Right atrium auricular region (tissue), 2 donors: ENCODE measurements at regions not wholly inside any gene's neighbourhood (a gene's known extent, or its start where the extent isn't known, plus 50 kb on each side); places are given as distances from the start of the nearest gene placed in this dataset.

Source experiments
- DNase-seq: peaks from one replicate; pipeline ENCODE4 v3.0.0-alpha.2; 2019; ENCODE audit warnings: low spot score
- H3K27ac ChIP-seq, 2 donors: fragments of 200-600 bp; sonication (generic); 1 replicate in 1 of 2; 2 replicates in 1 of 2; pipeline ENCODE4 v1.5.1; 2016 to 2019
- H3K27me3 ChIP-seq, 2 donors: fragments of 200-600 bp; sonication (generic); one replicate each; pipeline versions ENCODE4 v1.5.1 to v1.6.0; 2017 to 2019
- H3K36me3 ChIP-seq: fragments of 200-600 bp; sonication (generic); one replicate; pipeline ENCODE4 v1.5.1; 2016
- H3K4me1 ChIP-seq, 2 donors: fragments of 200-600 bp; sonication (generic); one replicate each; pipeline versions ENCODE4 v1.5.1 to v1.6.0; 2017 to 2019
- H3K4me3 ChIP-seq, 2 donors: fragments of 200-600 bp; sonication (generic); 1 replicate in 1 of 2; 2 replicates in 1 of 2; pipeline ENCODE4 v1.5.1; 2017 to 2019; ENCODE audit warnings: mild to moderate bottlenecking in 1 of 2, moderate library complexity in 1 of 2
- H3K9me3 ChIP-seq, 2 donors: fragments of 200-600 bp; sonication (generic); one replicate each; pipeline ENCODE4 v1.5.1; 2019
- CTCF ChIP-seq, 2 donors: fragments of 200-600 bp; sonication (generic); IDR thresholded peaks; one replicate each; pipeline ENCODE4 v1.5.1; 2019; ENCODE audit warnings: antibody characterized with exemption in 2 of 2

- no peaks in the 10 kb centered on the region for H3K36me3 ChIP-seq
- no peaks in the 10 kb centered on the region for H3K27me3 ChIP-seq
These were observed 304.0 kb upstream of the PITX2 start for GRCh38 chr4:110926841-110927400.

GRCh38 chr4:110933341-110933740 lies 310.5 kb upstream of the PITX2 start:
- no peak for TF ChIP-seq CTCF (IDR thresholded peaks at IDR 0.05)
- Histone ChIP-seq H3K27me3 (no peaks in the 10 kb centered on the region), H3K36me3 (no peaks in the 10 kb centered on the region)

More at GRCh38 chr4:110926841-110927400, 304.0 kb upstream of the PITX2 start:
- TF ChIP-seq CTCF (IDR thresholded peaks at IDR 0.05): no peak
- H3K9me3 ChIP-seq: no peaks in the 10 kb centered on the region
- no peak overlapping the region for H3K27ac ChIP-seq
- H3K4me3 ChIP-seq: no peak overlapping the region
- H3K4me1 ChIP-seq: no peaks in the 10 kb centered on the region
- no peak for DNase-seq

GRCh38 chr4:110944501-110944900 lies 321.6 kb upstream of the PITX2 start:
- H3K9me3 ChIP-seq: no peaks in the 10 kb centered on the region
- H3K4me3 ChIP-seq: no peak overlapping the region
- DNase-seq: no peak
- TF ChIP-seq CTCF (IDR thresholded peaks at IDR 0.05): no peak
- no peaks in the 10 kb centered on the region for H3K27me3 ChIP-seq
- H3K36me3 ChIP-seq: no peaks in the 10 kb centered on the region
- no peaks in the 10 kb centered on the region for H3K4me1 ChIP-seq
- no peak overlapping the region for H3K27ac ChIP-seq

More at GRCh38 chr4:110933341-110933740, 310.5 kb upstream of the PITX2 start:
- Histone ChIP-seq H3K4me3 (no peak overlapping the region), H3K4me1 (no peaks in the 10 kb centered on the region), H3K9me3 (no peaks in the 10 kb centered on the region), H3K27ac (no peak overlapping the region)
- DNase-seq: no peak

- no peak for TF ChIP-seq CTCF (IDR thresholded peaks at IDR 0.05)
- Histone ChIP-seq H3K4me1 (no peaks in the 10 kb centered on the region), H3K9me3 (no peaks in the 10 kb centered on the region), H3K4me3 (no peak overlapping the region), H3K27ac (no peak overlapping the region), H3K27me3 (no peaks in the 10 kb centered on the region), H3K36me3 (no peaks in the 10 kb centered on the region)
- no peak for DNase-seq
These were observed 322.7 kb upstream of the PITX2 start for GRCh38 chr4:110945600-110945999.

GRCh38 chr4:110949542-110949941 lies 326.7 kb upstream of the PITX2 start:
- Histone ChIP-seq H3K4me3 (no peak overlapping the region), H3K27ac (no peak overlapping the region), H3K36me3 (no peaks in the 10 kb centered on the region), H3K9me3 (no peaks in the 10 kb centered on the region), H3K27me3 (no peaks in the 10 kb centered on the region), H3K4me1 (no peaks in the 10 kb centered on the region)
- TF ChIP-seq CTCF (IDR thresholded peaks at IDR 0.05): no peak
- DNase-seq: no peak

- no peaks in the 10 kb centered on the region for H3K27me3 ChIP-seq
- no peaks in the 10 kb centered on the region for H3K4me1 ChIP-seq
- no peak overlapping the region for H3K4me3 ChIP-seq
- no peak for DNase-seq
- H3K36me3 ChIP-seq: no peaks in the 10 kb centered on the region
- H3K9me3 ChIP-seq: no peaks in the 10 kb centered on the region
- no peak for TF ChIP-seq CTCF (IDR thresholded peaks at IDR 0.05)
- no peak overlapping the region for H3K27ac ChIP-seq
These were observed 327.9 kb upstream of the PITX2 start for GRCh38 chr4:110950731-110951130.
